NCI-H1694 (cell line): ENCODE measurements at regions not wholly inside any gene's neighbourhood (a gene's known extent, or its start where the extent isn't known, plus 50 kb on each side); places are given as distances from the start of the nearest gene placed in this dataset.
A peak's percentile ranks its signal among the peaks of the same experiment; 100 is the strongest.
"Not testable (repeated sequence)": the region's sequence is repeated elsewhere in the genome, so short reads cannot be mapped to it uniquely, and the experiment has no call there.

Experiments used
- DNase-seq: peaks from one replicate; lab custom pipeline; 2025; lab: John Stamatoyannopoulos, UW

DNA sequence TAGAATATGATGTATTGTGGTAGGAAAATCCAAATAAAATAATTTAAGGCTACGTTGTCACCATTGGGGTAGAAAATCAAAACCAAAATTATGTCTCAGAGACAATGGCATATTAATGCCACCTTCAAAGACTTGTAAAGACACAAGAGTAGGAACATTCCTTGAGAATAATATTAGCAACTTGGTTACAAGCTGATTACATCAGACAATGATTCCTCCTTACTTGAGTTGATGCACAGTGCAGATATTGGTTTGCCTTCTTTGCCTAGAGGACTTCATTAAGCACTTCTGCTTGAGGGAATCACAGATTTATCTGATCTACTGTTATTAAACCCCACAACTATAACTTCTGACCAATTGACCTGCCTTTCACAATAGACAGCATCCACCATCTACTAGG is 500.2 kb downstream of the CDH9 start:
- no peak for DNase-seq

DNA sequence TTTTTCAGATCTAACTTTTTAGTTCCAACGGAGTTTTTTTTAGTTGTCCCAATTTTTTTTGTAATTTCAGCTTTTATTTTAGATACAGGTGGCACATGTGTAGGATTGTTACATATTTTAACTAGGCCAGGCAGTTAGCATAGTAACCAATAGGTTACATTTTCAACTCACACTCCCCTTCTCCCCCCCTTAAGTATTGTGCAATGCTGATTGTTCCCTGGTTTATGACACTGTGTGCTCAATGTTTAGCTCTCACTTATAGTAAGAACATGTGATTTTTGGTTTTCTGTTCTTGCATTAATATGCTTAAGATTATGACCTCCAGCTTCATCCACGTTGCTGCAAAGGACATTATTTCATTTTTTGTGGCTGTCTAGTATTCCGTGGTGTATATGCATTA is 503.2 kb downstream of the CDH9 start:
- no peak for DNase-seq

- DNase-seq: no peak
Measured at GRCh38 chr5:26530305-26530704, 508.1 kb downstream of the CDH9 start.

DNA sequence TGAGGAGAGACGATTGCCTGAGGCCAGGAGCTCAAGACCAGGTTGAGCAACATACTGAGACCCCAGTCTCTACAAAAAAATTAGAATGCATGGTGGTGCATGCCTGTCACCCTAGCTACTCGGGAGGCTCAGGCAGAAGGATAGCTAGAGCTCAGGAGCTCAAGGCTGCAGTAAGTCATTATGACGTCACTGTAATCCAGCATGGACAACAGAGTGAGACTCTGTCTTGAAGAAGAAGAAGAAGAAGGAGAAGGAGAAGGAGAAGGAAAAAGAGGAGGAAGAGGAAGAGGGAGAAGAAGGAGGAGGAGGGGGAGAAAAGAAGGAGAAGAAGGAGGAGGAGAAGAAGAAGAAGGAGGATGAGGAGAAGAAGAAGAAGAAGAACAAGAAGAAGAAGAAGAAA is 519.1 kb downstream of the CDH9 start:
- DNase-seq: no peak

- no peak for DNase-seq
Measured at GRCh38 chr5:26518065-26518464, 520.3 kb downstream of the CDH9 start.

GRCh38 chr5:26498972-26499371 is 539.4 kb downstream of the CDH9 start:
- DNase-seq: no peak

- no peak for DNase-seq
Measured at GRCh38 chr5:26495437-26495836, 542.9 kb downstream of the CDH9 start.

DNA sequence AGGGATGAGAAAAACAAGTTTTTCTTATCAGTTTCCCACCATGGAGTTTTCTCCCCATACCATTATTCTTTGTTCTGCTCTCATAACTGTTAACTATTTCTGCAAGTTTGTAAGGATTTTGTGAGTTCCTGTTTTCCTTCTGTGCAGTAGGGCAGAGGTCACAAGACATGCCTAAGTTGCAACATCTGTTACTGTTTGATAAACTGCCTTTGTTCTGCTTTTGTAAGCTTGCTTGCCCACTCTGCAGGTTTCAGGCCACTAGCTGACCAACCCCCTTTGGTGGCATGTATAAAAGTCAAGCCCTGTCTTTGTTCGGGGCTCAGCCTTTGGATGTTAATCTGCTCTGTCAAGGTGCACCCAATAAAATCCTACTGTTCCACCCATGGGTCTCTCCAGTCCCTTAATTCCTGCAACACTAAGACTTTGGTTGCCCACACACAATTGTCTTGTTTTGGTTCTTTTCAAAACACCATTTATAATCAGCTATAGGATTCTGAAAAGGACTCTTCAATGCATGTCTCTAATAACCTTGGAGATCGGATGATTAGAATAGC is 545.4 kb downstream of the CDH9 start:
- no peak for DNase-seq

- no peak for DNase-seq
Measured at GRCh38 chr5:26487553-26487952, 550.8 kb downstream of the CDH9 start.

DNA sequence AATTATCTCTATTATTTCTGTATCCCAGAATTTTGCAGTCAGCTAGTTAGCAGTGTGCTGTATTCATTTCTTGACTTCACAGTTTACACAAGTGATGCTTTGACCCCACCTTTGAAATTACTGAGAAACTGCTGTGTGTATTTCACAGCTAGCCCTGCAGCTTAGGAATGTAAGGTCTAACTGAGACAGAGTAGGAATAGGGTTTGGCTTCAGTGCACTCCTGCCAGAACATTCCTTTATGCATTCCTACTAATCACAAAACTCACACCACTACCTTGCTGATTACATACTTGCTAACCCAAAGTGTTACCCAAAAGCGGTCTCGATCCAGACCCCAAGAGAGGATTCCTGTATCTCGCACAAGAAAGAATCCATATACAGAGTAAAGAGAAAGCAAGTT is 551.8 kb downstream of the CDH9 start:
- no peak for DNase-seq

DNA sequence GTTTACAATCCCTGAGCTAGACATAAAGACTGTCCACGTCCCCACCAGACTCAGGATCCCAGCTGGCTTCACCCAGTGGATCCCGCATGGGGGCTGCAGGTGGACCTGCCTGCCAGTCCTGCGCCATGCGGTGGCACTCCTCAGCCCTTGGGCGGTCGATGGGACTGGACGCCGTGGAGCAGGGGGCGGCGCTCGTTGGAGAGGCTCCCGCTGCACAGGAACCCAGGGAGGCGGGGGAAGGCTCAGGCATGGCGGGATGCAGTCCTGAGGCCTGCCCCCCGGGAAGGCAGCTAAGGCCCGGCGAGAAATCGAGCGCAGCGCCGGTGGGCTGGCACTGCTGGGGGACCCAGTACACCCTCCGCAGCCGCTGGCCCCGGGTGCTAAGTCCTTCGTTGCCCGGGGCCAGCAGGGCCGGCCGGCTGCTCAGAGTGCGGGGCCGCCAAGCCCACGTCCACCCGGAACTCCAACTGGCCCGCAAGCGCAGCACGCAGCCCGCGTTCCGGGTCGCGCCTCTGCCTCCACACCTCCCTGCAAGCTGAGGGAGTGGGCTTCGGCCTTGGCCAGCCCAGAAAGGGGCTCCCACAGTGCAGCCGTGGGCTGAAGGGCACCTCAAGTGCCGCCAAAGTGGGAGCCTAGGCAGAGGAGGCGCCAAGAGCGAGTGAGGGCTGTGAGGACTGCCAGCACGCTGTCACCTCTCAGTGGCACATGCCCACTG is 553.1 kb downstream of the CDH9 start:
- not testable (repeated sequence) for DNase-seq

GRCh38 chr5:26482810-26483375 is 555.5 kb downstream of the CDH9 start:
- DNase-seq: peak; percentile 36

GRCh38 chr5:26482076-26482809 is 556.1 kb downstream of the CDH9 start:
- DNase-seq: no peak

DNA sequence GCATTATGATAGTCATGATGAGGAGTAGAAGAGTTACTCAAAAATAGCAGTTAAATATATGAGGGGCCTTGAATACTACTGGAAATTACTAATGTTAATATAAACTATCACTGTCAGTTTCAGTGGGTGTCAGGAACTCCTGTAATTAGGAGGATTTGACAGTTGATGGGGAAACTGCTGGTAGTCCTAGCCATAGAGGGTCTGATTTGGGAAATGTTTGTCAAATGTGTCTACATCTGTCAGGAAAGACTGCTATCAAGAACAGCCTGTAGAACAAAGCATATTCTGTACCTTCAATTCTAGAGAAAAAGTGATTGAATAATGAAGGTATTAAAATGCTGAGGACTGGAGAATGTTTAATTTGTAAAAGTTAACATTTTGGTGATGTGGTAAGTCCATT is 567.9 kb downstream of the CDH9 start:
- no peak for DNase-seq

DNA sequence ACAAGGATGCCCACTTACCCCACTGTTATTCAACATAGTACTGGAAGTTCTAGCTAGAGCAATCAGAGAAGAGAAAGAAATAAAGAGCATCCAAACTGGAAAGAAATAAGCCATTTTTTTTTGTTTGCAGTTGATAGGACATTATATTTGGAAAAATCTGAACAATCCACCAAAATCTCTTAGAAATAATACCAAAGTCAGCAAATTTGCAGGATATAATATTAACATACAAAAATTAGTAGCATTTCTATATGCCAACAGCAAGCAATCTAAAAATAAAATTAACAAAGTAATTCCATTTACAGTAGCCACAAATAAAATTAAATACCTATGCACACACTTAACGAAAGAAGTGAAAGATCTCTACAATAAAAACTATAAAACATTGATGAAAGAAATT is 599.3 kb downstream of the CDH9 start:
- DNase-seq: no peak

GRCh38 chr5:26434688-26435087 is 603.7 kb downstream of the CDH9 start:
- DNase-seq: no peak

- no peak for DNase-seq
Measured at GRCh38 chr5:26432386-26432785, 606.0 kb downstream of the CDH9 start.

DNA sequence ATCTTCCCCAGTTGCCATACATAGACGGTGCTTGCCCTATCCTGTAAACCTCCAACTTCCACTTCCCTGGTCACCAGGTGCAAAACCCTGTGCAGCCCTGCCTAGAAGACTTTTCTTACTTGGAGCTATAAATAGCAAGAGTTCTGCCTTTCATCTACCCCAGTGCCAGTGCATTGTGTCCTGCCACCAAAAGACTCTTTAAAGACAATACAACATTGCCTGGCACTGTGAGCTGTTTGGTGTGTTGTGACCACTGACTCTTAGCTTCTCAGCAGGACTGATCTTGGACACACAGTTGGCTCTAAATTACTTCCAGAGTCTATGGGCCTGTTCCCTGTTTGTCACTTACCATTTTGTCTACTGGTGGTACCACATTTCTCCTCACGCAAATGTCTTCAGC is 608.1 kb downstream of the CDH9 start:
- DNase-seq: no peak

GRCh38 chr5:26427281-26427680 is 611.1 kb downstream of the CDH9 start:
- no peak for DNase-seq

- no peak for DNase-seq
Measured at GRCh38 chr5:26419987-26420386, 618.4 kb downstream of the CDH9 start.

- no peak for DNase-seq
Measured at GRCh38 chr5:26416911-26417310, 621.5 kb downstream of the CDH9 start.

DNA sequence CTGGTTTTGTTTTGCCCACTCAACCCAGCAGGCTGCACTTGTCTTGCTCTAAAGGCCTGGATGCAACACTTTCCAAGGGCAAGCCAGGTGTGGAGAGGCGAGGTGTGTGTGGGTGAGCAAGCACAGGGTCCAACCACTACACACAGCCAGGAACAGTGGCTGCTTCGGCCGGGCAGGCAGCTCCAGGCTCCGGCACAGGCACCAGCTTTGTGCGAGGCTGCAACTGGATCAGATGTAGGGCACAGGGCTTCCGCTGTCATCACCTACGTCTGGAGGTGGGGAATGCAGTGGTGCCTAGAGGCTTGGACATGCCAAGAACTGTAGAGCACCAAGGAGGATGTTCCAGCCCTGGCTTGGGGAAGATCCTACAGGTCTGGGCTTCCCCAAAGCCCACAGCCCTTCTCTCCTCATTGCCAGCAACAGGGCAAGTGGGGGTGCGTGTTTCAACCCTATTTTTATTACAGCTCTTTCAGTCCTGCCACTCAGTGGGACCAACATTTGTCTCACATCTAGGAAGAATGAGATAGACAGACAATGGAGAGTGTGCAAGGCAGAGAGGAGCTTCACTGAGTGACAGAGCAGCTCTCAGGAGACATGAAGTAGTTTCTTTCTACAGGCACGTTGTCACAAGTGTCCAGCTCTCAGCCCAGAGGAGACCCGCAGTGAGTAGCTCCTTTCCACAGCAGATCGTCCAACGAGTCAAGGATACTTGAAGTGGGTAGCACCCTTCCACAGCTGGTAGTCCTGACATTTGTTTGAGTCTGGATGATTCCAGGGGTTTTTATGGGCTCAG is 622.2 kb downstream of the CDH9 start:
- DNase-seq: no peak
